Activated naive CD8-positive, alpha-beta T cell treated with anti-CD3 and anti-CD28 coated beads, Interleukin-2, amount 10 ng/mL, durations not matched to agents 7 days and 5 days (primary cell): ENCODE measurements at regions not wholly inside any gene's neighbourhood (a gene's known extent, or its start where the extent isn't known, plus 50 kb on each side); places are given as distances from the start of the nearest gene placed in this dataset.
"Not testable (repeated sequence)": the region's sequence is repeated elsewhere in the genome, so short reads cannot be mapped to it uniquely, and the experiment has no call there.

Experiments used
- ATAC-seq: fragments of 150-1000 bp; cut with Tn5 transposase; one replicate; pipeline ENCODE4 v1.10.0; 2021; ENCODE audit warnings: low read depth, moderate library complexity
- POLR2A ChIA-PET: fragments of 350-600 bp; sonication (Branson Sonifier 250); formaldehyde crosslinking; loops from one replicate; lab custom pipeline; 2021; ENCODE audit warnings: antibody characterized with exemption; lab: Charles Lee
- DNase-seq: peaks from one replicate; pipeline ENCODE4 v3.0.0; 2021
- H3K27ac Mint-ChIP-seq: one replicate; pipeline ENCODE4 v1.8.0; 2022; ENCODE audit warnings: mild to moderate bottlenecking, mixed read lengths
- H3K27me3 Mint-ChIP-seq: one replicate; pipeline ENCODE4 v1.8.0; 2022; ENCODE audit warnings: mild to moderate bottlenecking, moderate library complexity, mixed read lengths
- H3K36me3 Mint-ChIP-seq: one replicate; pipeline ENCODE4 v1.8.0; 2021; ENCODE audit warnings: mild to moderate bottlenecking, mixed read lengths
- H3K4me1 Mint-ChIP-seq: one replicate; pipeline ENCODE4 v1.8.0; 2021; ENCODE audit warnings: mixed read lengths
- H3K4me3 Mint-ChIP-seq: one replicate; pipeline ENCODE4 v1.8.0; 2022; ENCODE audit warnings: mild to moderate bottlenecking, moderate library complexity, mixed read lengths
- H3K9me3 Mint-ChIP-seq: one replicate; pipeline ENCODE4 v1.8.0; 2021; ENCODE audit warnings: mixed read lengths

GRCh38 chr10:125230251-125230650, 69.9 kb upstream of the CTBP2 start:
- H3K4me3 Mint-ChIP-seq: no peak overlapping the region
- peaks cover 7% of the 10 kb centered on the region for H3K9me3 Mint-ChIP-seq
- POLR2A ChIA-PET: no interaction called here
- no peaks in the 10 kb centered on the region for H3K36me3 Mint-ChIP-seq
- ATAC-seq (no peak), DNase-seq (no peak)
- H3K27ac Mint-ChIP-seq: no peak overlapping the region
- no peaks in the 10 kb centered on the region for H3K27me3 Mint-ChIP-seq
- H3K4me1 Mint-ChIP-seq: no peaks in the 10 kb centered on the region

GRCh38 chr10:125228245-125228940, 68.0 kb upstream of the CTBP2 start:
- H3K36me3 Mint-ChIP-seq, H3K9me3 Mint-ChIP-seq, ATAC-seq, POLR2A ChIA-PET, H3K27ac Mint-ChIP-seq, DNase-seq, H3K27me3 Mint-ChIP-seq, H3K4me3 Mint-ChIP-seq, H3K4me1 Mint-ChIP-seq: not testable (repeated sequence)

GRCh38 chr10:125227546-125227945, 67.2 kb upstream of the CTBP2 start:
- Mint-ChIP-seq H3K4me1 (no peaks in the 10 kb centered on the region), H3K9me3 (peaks cover 7% of the 10 kb centered on the region), H3K27ac (no peak overlapping the region), H3K4me3 (no peak overlapping the region), H3K27me3 (no peaks in the 10 kb centered on the region), H3K36me3 (no peaks in the 10 kb centered on the region)
- POLR2A ChIA-PET: no interaction called here
- ATAC-seq (no peak), DNase-seq (no peak)

- H3K9me3 Mint-ChIP-seq: peaks cover 7% of the 10 kb centered on the region
- POLR2A ChIA-PET: no interaction called here
- DNase-seq (no peak), ATAC-seq (no peak)
- H3K36me3 Mint-ChIP-seq: no peaks in the 10 kb centered on the region
- H3K27ac Mint-ChIP-seq: no peak overlapping the region
- H3K4me1 Mint-ChIP-seq: no peaks in the 10 kb centered on the region
- H3K4me3 Mint-ChIP-seq: no peak overlapping the region
- H3K27me3 Mint-ChIP-seq: no peaks in the 10 kb centered on the region
These were observed 66.5 kb upstream of the CTBP2 start for GRCh38 chr10:125226823-125227222.

- no peak overlapping the region for H3K27ac Mint-ChIP-seq
- H3K27me3 Mint-ChIP-seq: no peaks in the 10 kb centered on the region
- POLR2A ChIA-PET: no interaction called here
These were observed 65.6 kb upstream of the CTBP2 start for GRCh38 chr10:125226005-125226404.

GRCh38 chr10:125225051-125225450, 64.7 kb upstream of the CTBP2 start:
- Mint-ChIP-seq H3K4me3 (no peak overlapping the region), H3K27me3 (peaks cover 2% of the 10 kb centered on the region), H3K9me3 (peaks cover 7% of the 10 kb centered on the region), H3K27ac (no peak overlapping the region), H3K4me1 (no peaks in the 10 kb centered on the region), H3K36me3 (no peaks in the 10 kb centered on the region)
- DNase-seq (no peak), ATAC-seq (no peak)
- POLR2A ChIA-PET: no interaction called here

More at GRCh38 chr10:125226005-125226404, 65.6 kb upstream of the CTBP2 start:
- ATAC-seq (no peak), DNase-seq (no peak)
- peaks cover 7% of the 10 kb centered on the region for H3K9me3 Mint-ChIP-seq
- H3K4me3 Mint-ChIP-seq: no peak overlapping the region
- no peaks in the 10 kb centered on the region for H3K36me3 Mint-ChIP-seq
- H3K4me1 Mint-ChIP-seq: no peaks in the 10 kb centered on the region

- Mint-ChIP-seq H3K27ac (no peak overlapping the region), H3K4me3 (no peak overlapping the region), H3K27me3 (peaks cover 2% of the 10 kb centered on the region), H3K4me1 (no peaks in the 10 kb centered on the region), H3K36me3 (no peaks in the 10 kb centered on the region), H3K9me3 (peaks cover 5% of the 10 kb centered on the region)
- DNase-seq: no peak
- POLR2A ChIA-PET: no interaction called here
- no peak for ATAC-seq
These were observed 62.3 kb upstream of the CTBP2 start for GRCh38 chr10:125222515-125223308.

- peaks cover 2% of the 10 kb centered on the region for H3K27me3 Mint-ChIP-seq
- no peaks in the 10 kb centered on the region for H3K4me1 Mint-ChIP-seq
- H3K27ac Mint-ChIP-seq: no peak overlapping the region
- H3K4me3 Mint-ChIP-seq: no peak overlapping the region
- no peaks in the 10 kb centered on the region for H3K36me3 Mint-ChIP-seq
- POLR2A ChIA-PET: no interaction called here
- no peaks in the 10 kb centered on the region for H3K9me3 Mint-ChIP-seq
- ATAC-seq (no peak), DNase-seq (no peak)
These were observed 61.4 kb upstream of the CTBP2 start for GRCh38 chr10:125221716-125222115.

GRCh38 chr10:125219776-125220175, 59.4 kb upstream of the CTBP2 start:
- H3K4me1 Mint-ChIP-seq: no peaks in the 10 kb centered on the region
- peaks cover 2% of the 10 kb centered on the region for H3K27me3 Mint-ChIP-seq
- no peaks in the 10 kb centered on the region for H3K9me3 Mint-ChIP-seq
- DNase-seq (no peak), ATAC-seq (no peak)
- H3K36me3 Mint-ChIP-seq: no peaks in the 10 kb centered on the region
- H3K27ac Mint-ChIP-seq: no peak overlapping the region
- no peak overlapping the region for H3K4me3 Mint-ChIP-seq
- POLR2A ChIA-PET: no interaction called here

GRCh38 chr10:125218967-125219366, 58.6 kb upstream of the CTBP2 start:
- ATAC-seq (no peak), DNase-seq (no peak)
- no peaks in the 10 kb centered on the region for H3K9me3 Mint-ChIP-seq
- no peaks in the 10 kb centered on the region for H3K4me1 Mint-ChIP-seq
- no peak overlapping the region for H3K27ac Mint-ChIP-seq
- H3K36me3 Mint-ChIP-seq: no peaks in the 10 kb centered on the region
- POLR2A ChIA-PET: no interaction called here
- peaks cover 2% of the 10 kb centered on the region for H3K27me3 Mint-ChIP-seq
- H3K4me3 Mint-ChIP-seq: no peak overlapping the region

GRCh38 chr10:125217990-125218675, 57.8 kb upstream of the CTBP2 start:
- DNase-seq (no peak), ATAC-seq (no peak)
- H3K36me3 Mint-ChIP-seq: no peaks in the 10 kb centered on the region
- H3K9me3 Mint-ChIP-seq: no peaks in the 10 kb centered on the region
- POLR2A ChIA-PET: no interaction called here
- no peak overlapping the region for H3K4me3 Mint-ChIP-seq
- H3K27me3 Mint-ChIP-seq: peaks cover 2% of the 10 kb centered on the region
- H3K4me1 Mint-ChIP-seq: no peaks in the 10 kb centered on the region
- H3K27ac Mint-ChIP-seq: no peak overlapping the region

- Mint-ChIP-seq H3K36me3 (no peaks in the 10 kb centered on the region), H3K27ac (no peak overlapping the region), H3K4me3 (no peak overlapping the region), H3K4me1 (no peaks in the 10 kb centered on the region), H3K27me3 (peaks cover 2% of the 10 kb centered on the region), H3K9me3 (no peaks in the 10 kb centered on the region)
- DNase-seq (no peak), ATAC-seq (no peak)
- POLR2A ChIA-PET: no interaction called here
These were observed 56.5 kb upstream of the CTBP2 start for GRCh38 chr10:125216861-125217260.

- no peak overlapping the region for H3K4me3 Mint-ChIP-seq
- H3K4me1 Mint-ChIP-seq: no peaks in the 10 kb centered on the region
- H3K36me3 Mint-ChIP-seq: no peaks in the 10 kb centered on the region
These were observed 55.9 kb upstream of the CTBP2 start for GRCh38 chr10:125216309-125216708.

GRCh38 chr10:125214283-125214570, 53.9 kb upstream of the CTBP2 start:
- H3K4me1 Mint-ChIP-seq: no peaks in the 10 kb centered on the region

More at GRCh38 chr10:125216309-125216708, 55.9 kb upstream of the CTBP2 start:
- DNase-seq: no peak
- no peak overlapping the region for H3K27ac Mint-ChIP-seq
- ATAC-seq: no peak
- no peaks in the 10 kb centered on the region for H3K9me3 Mint-ChIP-seq
- peaks cover 2% of the 10 kb centered on the region for H3K27me3 Mint-ChIP-seq
- POLR2A ChIA-PET: no interaction called here

More at GRCh38 chr10:125214283-125214570, 53.9 kb upstream of the CTBP2 start:
- Mint-ChIP-seq H3K4me3 (no peak overlapping the region), H3K36me3 (no peaks in the 10 kb centered on the region), H3K9me3 (no peaks in the 10 kb centered on the region), H3K27ac (no peak overlapping the region), H3K27me3 (no peaks in the 10 kb centered on the region)
- POLR2A ChIA-PET: no interaction called here
- DNase-seq (no peak), ATAC-seq (no peak)
